ENCODE measurements at regions not wholly inside any gene's neighbourhood (a gene's known extent, or its start where the extent isn't known, plus 50 kb on each side); places are given as distances from the start of the nearest gene placed in this dataset.

DNA sequence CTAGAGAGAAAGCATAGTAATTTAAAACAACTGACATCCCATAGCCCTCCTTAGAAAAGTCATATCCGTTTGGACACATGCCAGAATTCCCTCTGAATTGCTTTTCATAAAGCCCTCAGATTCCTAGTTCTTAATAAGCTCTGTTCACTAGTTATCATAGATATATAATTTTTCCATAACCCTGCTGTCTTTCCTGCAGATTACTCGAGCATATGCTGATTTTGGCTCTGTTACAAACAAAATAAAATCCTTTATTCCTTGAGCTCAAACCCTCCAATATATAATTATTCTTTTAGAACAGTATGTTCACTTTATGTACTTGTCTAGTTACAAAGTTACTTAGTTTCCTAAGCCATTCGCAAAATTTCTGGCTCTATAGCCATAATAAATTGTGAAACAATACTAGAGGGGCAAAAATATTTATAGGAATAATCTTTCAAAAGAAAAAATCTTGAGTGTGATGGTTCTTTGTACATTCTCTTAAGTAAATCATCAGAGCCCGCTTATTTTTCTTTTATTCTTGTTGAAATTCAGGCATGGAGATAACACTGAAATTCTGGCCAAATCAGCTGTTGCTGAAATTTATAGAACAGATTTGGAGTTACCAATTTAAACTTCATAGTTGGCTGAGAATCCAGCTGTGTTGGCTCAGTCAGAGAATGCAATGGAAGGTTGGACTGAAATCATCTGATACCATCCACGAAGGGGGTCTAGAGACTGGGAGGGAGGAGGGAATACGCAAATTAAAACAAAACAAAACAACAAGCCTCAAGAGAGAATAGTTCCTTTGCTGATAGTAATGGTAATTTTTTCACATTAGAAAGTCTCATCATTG is 146.1 kb upstream of the TMEM196 start:
- TF ChIP-seq, protein P1, sequence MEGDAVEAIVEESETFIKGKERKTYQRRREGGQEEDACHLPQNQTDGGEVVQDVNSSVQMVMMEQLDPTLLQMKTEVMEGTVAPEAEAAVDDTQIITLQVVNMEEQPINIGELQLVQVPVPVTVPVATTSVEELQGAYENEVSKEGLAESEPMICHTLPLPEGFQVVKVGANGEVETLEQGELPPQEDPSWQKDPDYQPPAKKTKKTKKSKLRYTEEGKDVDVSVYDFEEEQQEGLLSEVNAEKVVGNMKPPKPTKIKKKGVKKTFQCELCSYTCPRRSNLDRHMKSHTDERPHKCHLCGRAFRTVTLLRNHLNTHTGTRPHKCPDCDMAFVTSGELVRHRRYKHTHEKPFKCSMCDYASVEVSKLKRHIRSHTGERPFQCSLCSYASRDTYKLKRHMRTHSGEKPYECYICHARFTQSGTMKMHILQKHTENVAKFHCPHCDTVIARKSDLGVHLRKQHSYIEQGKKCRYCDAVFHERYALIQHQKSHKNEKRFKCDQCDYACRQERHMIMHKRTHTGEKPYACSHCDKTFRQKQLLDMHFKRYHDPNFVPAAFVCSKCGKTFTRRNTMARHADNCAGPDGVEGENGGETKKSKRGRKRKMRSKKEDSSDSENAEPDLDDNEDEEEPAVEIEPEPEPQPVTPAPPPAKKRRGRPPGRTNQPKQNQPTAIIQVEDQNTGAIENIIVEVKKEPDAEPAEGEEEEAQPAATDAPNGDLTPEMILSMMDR (IDR thresholded peaks at IDR 0.05; ENCODE audit: extremely low read depth in 1 of 2, insufficient read depth in 1 of 2, low read depth in 1 of 2, low read length in 2 of 2): no peak
- no peak for TF ChIP-seq POLR2A (IDR thresholded peaks at IDR 0.05; ENCODE audit: low read depth, low read length)
- TF ChIP-seq, protein P2, sequence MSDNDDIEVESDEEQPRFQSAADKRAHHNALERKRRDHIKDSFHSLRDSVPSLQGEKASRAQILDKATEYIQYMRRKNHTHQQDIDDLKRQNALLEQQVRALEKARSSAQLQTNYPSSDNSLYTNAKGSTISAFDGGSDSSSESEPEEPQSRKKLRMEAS (IDR thresholded peaks at IDR 0.05; ENCODE audit: insufficient read depth, insufficient read length): no peak
